ENCODE measurements at regions not wholly inside any gene's neighbourhood (a gene's known extent, or its start where the extent isn't known, plus 50 kb on each side); places are given as distances from the start of the nearest gene placed in this dataset.
"Not testable (repeated sequence)": the region's sequence is repeated elsewhere in the genome, so short reads cannot be mapped to it uniquely, and the experiment has no call there.

DNA sequence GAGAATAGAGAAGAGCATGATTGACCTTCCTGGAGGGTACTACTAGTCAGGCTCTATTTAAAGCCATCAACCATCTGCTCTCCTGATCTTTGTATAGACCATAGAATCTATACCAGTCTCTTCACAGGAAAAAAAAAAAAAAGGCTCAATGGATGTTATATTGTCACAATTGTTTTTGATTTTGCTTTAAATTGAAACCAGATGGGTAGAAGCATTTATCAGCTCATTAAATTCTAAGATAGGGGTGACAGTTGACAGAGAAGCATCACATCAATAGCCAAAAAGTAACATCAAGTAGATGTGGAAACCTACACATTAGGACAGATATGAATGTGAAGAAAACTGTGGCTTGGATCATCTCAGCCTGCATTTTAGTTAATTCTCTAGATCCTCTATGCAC is 558.9 kb upstream of the MBL2 start:
- H3K27ac ChIP-seq = no peak overlapping the region
- TF ChIP-seq EP300 (IDR thresholded peaks at IDR 0.05) = no peak
- TF ChIP-seq, protein P1, sequence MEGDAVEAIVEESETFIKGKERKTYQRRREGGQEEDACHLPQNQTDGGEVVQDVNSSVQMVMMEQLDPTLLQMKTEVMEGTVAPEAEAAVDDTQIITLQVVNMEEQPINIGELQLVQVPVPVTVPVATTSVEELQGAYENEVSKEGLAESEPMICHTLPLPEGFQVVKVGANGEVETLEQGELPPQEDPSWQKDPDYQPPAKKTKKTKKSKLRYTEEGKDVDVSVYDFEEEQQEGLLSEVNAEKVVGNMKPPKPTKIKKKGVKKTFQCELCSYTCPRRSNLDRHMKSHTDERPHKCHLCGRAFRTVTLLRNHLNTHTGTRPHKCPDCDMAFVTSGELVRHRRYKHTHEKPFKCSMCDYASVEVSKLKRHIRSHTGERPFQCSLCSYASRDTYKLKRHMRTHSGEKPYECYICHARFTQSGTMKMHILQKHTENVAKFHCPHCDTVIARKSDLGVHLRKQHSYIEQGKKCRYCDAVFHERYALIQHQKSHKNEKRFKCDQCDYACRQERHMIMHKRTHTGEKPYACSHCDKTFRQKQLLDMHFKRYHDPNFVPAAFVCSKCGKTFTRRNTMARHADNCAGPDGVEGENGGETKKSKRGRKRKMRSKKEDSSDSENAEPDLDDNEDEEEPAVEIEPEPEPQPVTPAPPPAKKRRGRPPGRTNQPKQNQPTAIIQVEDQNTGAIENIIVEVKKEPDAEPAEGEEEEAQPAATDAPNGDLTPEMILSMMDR (IDR thresholded peaks at IDR 0.05) = no peak
- TF ChIP-seq POLR2A (IDR thresholded peaks at IDR 0.05) = no peak
- no peak overlapping the region for H3K4me3 ChIP-seq
- intact Hi-C loops (cut with DNase I) = no loop called here
- H3K9me3 ChIP-seq = no peaks in the 10 kb centered on the region
- H3K27me3 ChIP-seq = no peaks in the 10 kb centered on the region
- no peak for DNase-seq
- no peaks in the 10 kb centered on the region for H3K4me1 ChIP-seq (ENCODE audit: insufficient read depth)
- H3K36me3 ChIP-seq = no peaks in the 10 kb centered on the region

- H3K36me3 ChIP-seq; H3K27me3 ChIP-seq; DNase-seq; H3K4me1 ChIP-seq (ENCODE audit: insufficient read depth); H3K9me3 ChIP-seq; intact Hi-C loops (cut with DNase I); H3K4me3 ChIP-seq; H3K27ac ChIP-seq: not testable (repeated sequence)
- 73 to 75% (median 75%) methylated on average over 8 to 10 of the region's 10 CpGs for WGBS, 3 donors
These were observed 554.1 kb upstream of the MBL2 start for GRCh38 chr10:53326401-53327305.

DNA sequence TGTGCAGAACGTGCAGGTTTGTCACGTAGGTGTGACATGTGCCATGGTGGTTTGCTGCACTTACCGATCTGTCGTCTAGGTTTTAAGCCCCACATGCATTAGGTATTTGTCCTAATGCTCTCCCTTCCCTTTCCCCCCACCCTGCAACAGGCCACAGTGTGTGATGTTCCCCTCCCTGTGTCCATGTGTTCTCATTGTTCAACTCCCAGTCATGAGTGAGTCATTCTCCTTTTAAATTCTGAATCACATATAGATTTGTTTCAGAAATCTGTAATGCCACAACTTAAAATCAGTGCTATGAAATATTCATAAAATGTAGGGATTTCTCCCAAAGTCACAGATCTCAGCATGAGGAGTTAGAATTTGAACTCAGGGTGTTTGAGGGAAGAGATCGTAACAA is 552.5 kb upstream of the MBL2 start:
- intact Hi-C loops (cut with DNase I) = no loop called here
- no peaks in the 10 kb centered on the region for H3K27me3 ChIP-seq
- no peaks in the 10 kb centered on the region for H3K36me3 ChIP-seq
- 76 to 93% (median 85%) methylated on average over 5 of the region's 5 CpGs for WGBS, 3 donors
- DNase-seq = no peak
- H3K27ac ChIP-seq = no peak overlapping the region
- H3K4me1 ChIP-seq (ENCODE audit: insufficient read depth) = no peaks in the 10 kb centered on the region
- no peak overlapping the region for H3K4me3 ChIP-seq
- no peak for TF ChIP-seq POLR2A (IDR thresholded peaks at IDR 0.05)
- TF ChIP-seq, protein P1 (IDR thresholded peaks at IDR 0.05) = no peak
- TF ChIP-seq EP300 (IDR thresholded peaks at IDR 0.05) = no peak
- no peaks in the 10 kb centered on the region for H3K9me3 ChIP-seq

GRCh38 chr10:53315709-53316108 is 543.1 kb upstream of the MBL2 start:
- intact Hi-C loops (cut with DNase I) = no loop called here
- H3K27ac ChIP-seq = no peak overlapping the region

GRCh38 chr10:53314876-53315275 is 542.3 kb upstream of the MBL2 start:
- 29 to 42% (median 32%) methylated on average over 1 of the region's 1 CpG for WGBS, 3 donors
- intact Hi-C loops (cut with DNase I) = no loop called here
- no peak for TF ChIP-seq POLR2A (IDR thresholded peaks at IDR 0.05)
- TF ChIP-seq, protein P1 (IDR thresholded peaks at IDR 0.05) = no peak
- TF ChIP-seq EP300 (IDR thresholded peaks at IDR 0.05) = no peak

More at GRCh38 chr10:53315709-53316108, 543.1 kb upstream of the MBL2 start:
- TF ChIP-seq EP300 (IDR thresholded peaks at IDR 0.05) = no peak
- no peak for TF ChIP-seq POLR2A (IDR thresholded peaks at IDR 0.05)
- TF ChIP-seq, protein P1 (IDR thresholded peaks at IDR 0.05) = no peak
- Histone ChIP-seq H3K4me1 (ENCODE audit: insufficient read depth) (no peaks in the 10 kb centered on the region), H3K4me3 (no peak overlapping the region), H3K36me3 (no peaks in the 10 kb centered on the region), H3K27me3 (no peaks in the 10 kb centered on the region), H3K9me3 (no peaks in the 10 kb centered on the region)
- no peak for DNase-seq

More at GRCh38 chr10:53314876-53315275, 542.3 kb upstream of the MBL2 start:
- H3K4me3 ChIP-seq = no peak overlapping the region
- H3K36me3 ChIP-seq = no peaks in the 10 kb centered on the region
- H3K27me3 ChIP-seq = no peaks in the 10 kb centered on the region
- no peaks in the 10 kb centered on the region for H3K4me1 ChIP-seq (ENCODE audit: insufficient read depth)
- DNase-seq = no peak
- no peaks in the 10 kb centered on the region for H3K9me3 ChIP-seq
- no peak overlapping the region for H3K27ac ChIP-seq
